D341Med (cell line): ENCODE measurements at regions not wholly inside any gene's neighbourhood (a gene's known extent, or its start where the extent isn't known, plus 50 kb on each side); places are given as distances from the start of the nearest gene placed in this dataset.

Source experiments
- DNase-seq: peaks from one replicate; pipeline ENCODE4 v3.0.0; 2012; ENCODE audit warnings: low spot score

DNA sequence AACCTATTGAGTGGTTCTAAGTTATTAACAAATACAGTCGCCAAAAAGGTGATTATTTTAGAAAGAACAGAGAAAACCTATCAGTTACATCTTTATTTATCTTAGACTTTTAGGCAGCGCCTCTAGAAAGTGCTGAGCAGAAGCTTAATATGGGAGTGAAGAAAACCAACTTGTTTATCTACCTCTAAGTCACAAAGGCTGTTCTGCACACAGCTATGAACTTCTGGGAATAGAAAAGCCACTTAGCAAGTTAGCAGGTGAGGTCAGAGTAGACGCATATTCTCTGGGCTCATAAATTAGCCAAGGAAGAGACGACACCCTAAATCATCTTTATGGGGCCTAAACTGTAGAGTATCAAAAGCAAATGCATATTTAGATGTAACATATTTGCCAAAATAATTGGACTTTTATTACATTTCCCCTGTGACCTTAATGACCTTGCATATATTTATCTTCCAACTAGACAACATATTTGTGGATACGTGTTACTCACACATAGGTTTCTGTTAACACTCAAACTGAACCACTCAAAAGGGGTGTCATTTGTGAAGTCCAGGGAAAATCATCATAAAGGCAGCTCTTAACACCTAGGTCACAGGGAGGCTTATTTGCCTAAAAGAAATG is 267.1 kb downstream of the ADGB start:
- DNase-seq = no peak

DNA sequence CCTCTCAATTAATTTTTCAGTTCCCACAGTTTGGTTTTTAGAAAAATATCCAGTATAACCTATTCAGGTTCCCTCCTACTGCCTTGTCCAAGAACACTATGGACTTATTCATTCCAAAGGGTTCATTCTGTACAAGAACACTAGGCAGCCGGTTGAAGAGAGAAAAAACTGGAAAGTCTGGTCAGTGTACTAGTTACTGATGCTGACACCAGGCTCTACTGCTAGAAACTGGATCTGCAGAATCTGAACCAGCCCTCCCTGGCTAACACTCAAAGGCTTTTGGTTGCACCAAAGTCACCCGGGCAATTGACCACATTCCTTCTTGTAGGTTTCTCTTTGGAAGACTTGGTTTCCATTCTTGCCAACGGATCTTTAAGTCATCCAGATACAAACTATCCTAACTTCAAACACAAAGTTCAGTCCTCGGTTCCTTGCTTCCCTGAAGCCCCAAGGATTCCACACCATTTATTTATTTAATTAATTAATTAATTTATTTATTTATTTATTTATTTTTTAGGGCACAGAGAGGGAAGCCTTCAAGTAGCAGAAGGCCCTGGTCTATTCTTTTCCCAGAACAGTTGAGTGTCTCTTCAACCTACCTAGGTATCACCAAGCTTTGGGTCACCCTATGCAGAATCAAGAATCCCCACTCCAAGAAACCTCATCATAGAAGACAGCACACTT is 268.1 kb downstream of the ADGB start:
- DNase-seq = no peak

DNA sequence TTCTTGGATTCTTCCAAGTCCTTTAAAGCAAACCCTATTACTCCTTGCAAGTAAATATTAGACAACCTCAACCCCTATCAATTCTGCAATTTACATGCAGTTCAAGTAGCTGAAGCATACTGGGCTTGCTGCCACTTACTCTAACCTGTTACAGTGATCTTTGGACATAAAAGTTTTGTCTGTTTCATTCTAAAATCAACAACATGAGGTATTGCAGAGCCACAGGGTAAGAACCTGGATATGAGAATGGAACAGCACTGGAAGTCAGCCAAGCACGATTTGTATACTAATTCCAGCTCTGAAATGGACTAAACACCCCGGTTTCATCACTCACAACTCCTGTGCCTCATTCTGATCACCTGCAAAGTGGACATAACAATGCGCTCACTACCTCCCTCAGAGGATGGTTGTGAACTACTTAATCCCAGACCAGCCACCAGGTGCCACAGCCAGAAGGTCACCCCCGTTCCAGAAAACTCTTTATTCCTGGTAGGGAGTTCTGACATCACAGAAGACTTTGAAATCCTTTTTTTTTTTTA is 270.0 kb downstream of the ADGB start:
- DNase-seq = no peak

DNA sequence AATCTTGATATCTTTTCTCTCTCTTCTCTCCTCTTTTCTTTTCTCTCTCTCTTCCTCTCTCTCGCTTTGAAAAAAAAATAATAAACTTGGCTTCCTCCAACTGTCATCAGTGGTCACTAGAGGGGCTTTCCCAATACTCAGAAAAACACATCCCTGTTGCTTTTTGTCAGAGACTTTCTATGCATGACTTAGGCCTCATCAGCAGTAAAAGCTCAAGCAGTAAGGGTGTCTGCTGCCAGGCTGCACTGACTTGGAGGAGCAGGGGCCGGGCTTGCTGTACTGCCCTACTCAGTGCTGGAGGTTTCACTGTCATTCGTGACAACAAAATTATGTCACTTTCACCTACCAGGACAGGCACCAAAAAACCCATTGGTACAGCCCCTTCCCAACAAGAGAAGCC is 272.0 kb downstream of the ADGB start:
- no peak for DNase-seq

GRCh38 chr6:146871611-146872425 is 273.0 kb downstream of the ADGB start:
- no peak for DNase-seq

DNA sequence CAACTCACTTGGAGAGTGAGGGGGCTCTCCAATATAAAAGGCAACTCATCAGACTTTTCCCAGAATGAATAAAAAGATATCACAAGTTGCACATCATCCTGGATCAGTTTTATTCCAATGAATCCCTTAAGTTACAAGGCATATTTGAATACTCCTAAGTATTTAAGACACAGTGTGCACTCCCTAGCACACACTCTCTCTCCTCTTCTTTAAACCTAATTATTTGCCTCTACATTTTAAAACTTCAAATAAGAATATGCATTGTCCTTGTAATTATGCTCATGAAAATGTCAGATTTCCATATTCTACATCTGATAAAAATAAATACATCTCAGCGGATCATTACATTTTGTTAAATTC is 273.6 kb downstream of the ADGB start:
- DNase-seq = no peak

DNA sequence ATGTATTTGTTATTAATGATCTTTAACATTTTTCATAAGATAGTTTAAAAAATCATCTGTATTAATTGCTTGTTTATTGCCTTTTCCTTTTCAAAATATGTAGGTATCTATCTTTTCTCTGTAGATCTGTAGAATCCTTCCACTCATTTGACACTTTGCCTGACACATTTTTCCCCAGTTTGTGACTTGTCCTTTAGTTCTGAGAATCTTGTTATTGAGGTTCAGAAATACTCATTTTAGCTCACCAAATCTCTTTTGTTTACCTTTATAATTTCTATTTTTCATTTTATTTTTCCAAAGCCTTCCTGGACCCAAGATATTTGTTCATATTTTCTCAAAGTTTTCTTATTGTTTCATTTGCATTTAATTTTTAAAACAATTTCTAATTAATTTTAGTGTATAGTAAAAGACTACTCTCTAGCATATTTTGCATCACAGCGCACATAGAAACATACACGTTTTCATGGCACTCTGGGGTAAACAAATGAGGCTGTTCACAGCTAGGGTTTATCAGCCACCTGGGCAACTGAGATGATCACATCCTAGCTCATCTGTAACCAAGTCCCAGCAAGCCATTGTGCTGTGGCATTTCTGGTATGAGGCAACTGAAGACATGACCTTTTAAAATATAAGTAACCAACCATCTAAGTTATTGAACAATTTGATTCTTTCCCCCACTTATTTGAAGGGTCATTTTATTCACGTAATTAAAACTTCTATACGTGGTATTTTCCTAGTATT is 275.7 kb downstream of the ADGB start:
- DNase-seq = no peak

DNA sequence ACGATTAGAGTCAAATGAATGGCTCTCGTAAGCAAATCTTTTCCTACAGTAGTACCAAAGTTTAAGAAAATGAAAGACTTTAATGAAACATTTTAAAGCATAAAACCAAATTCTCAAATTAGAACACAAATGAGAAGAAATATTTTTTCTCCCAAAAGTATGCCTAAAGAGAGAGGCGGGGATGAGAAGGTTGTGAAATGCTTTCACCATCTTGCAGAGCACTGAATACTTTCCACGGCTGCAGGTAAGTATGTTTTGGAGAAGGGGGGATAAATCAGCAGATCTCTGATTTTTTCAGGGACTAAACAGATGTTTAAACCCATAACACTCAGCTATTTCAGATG is 277.1 kb downstream of the ADGB start:
- DNase-seq = no peak

DNA sequence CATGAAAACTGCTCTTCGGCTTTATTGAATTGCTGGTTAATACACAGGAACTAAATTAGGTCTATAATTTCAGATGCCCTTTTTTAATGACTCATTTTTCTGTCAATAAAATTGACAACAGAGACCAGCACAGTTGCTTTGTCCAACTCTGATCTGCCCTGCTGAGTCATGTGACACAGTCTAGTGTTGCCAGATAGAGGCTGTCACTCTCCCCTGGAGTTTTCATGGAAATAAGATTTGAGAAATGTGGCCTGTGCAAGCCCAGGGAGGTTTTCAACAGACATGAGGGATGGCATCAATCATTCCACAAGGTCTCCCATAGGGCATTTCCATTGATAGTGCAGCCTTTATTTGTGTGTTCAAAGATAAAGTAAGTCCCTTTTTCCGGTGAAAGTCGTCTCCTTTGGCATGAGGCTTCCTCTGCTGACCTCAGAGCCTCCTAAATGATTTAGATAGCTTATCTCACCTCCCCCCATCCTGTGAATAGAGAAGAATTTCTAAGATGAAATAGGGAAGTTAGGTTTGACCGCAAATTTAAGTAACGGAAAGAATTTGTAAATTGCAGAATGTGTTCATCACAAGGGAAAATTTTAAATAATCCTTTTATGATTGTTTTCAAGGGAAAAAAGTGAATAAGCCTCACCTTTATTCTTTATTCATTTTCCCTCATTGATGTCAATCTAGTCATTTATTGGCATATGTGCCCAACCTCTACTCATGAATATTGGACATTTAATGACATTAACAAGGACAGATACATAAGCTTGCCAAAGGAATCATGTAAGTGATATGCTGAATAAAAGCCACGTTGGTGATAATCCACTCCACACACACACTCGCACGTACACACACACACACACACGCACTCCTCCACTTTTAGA is 277.7 kb downstream of the ADGB start:
- no peak for DNase-seq

GRCh38 chr6:146878168-146878951 is 279.6 kb downstream of the ADGB start:
- DNase-seq = no peak

DNA sequence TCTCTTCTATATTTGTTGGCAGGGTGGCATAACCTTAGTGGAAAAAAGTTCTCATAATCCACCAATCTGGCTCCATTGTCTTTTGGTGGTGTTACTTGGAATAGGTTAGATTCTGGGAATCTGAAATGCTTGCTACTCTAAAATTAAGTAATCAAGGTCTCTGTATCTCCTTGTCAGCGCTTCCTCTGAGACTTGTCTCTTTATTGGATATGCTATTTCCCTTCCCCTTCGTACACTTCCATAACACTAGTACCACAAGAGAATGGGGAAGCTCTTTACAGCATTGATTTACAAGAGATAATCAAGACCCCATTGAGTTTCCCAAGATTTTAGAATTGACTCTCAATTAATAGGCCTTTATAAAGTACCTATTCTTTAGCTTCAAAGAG is 280.2 kb downstream of the ADGB start:
- no peak for DNase-seq

- DNase-seq = no peak
Measured at GRCh38 chr6:146879406-146880117, 280.8 kb downstream of the ADGB start.

GRCh38 chr6:146881228-146882181 is 282.7 kb downstream of the ADGB start:
- DNase-seq = no peak

GRCh38 chr6:146883640-146884531 is 285.1 kb downstream of the ADGB start:
- no peak for DNase-seq

GRCh38 chr6:146884728-146885127 is 286.0 kb downstream of the ADGB start:
- DNase-seq = no peak

- DNase-seq = no peak
Measured at GRCh38 chr6:146885708-146886457, 287.1 kb downstream of the ADGB start.
